ENCODE measurements at regions not wholly inside any gene's neighbourhood (a gene's known extent, or its start where the extent isn't known, plus 50 kb on each side); places are given as distances from the start of the nearest gene placed in this dataset.
"Not testable (repeated sequence)": the region's sequence is repeated elsewhere in the genome, so short reads cannot be mapped to it uniquely, and the experiment has no call there.

DNA sequence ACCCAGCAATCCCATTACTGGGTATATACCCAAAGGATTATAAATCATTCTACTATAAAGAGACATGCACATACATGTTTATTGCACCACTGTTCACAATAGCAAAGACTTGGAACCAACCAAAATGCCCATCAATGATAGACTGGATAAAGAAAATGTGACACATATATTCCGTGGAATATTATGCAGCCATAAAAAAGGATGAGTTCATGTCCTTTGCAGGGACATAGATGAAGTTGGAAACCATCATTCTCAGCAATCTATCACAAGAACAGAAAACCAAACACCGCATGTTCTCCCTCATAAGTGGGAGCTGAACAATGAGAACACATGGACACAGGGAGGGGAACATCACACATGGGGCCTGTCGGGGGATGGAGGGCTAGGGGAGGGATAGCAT lies 113.2 kb upstream of the PRSS1 start:
- not testable (repeated sequence) for DNase-seq

DNA sequence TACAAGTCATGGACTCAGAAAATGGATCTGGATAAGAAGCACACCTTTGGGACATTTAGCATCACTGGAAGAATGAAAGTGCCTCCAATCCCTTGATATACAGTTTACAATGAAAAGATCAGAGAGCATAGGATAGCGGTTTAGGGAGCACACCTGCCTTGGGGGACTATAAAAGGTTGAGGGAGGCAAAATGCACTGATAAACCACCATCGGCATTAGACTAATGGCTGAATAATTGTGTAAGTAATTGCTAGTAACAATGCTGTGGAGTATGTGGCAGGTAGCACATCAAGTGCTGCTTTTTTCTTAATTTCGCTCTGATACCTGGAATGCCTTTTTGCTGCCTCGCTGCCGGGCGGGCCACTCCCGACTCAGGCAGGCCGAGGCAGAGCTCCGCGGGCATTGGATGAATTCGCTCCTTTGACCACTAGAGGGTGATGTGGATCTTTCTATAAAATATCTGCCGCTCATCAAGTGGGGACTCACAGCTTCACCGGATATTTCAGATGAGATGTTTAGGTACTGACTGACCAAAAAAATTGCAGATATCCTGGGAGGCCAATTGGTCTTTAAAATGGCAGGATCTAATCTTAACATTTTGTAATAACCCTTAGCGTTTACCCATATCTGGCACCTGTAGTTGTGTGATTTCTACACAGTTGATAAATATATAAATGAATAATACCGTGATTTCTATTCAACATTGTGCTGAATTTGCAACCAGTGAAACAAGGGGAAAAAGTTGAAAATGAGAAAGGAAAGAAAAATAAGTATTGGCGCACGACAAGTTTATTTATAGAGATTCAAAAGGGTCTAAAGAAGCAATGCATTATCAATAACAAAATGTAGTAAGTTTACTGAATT lies 116.8 kb upstream of the PRSS1 start:
- DNase-seq = peak; percentile 19

DNA sequence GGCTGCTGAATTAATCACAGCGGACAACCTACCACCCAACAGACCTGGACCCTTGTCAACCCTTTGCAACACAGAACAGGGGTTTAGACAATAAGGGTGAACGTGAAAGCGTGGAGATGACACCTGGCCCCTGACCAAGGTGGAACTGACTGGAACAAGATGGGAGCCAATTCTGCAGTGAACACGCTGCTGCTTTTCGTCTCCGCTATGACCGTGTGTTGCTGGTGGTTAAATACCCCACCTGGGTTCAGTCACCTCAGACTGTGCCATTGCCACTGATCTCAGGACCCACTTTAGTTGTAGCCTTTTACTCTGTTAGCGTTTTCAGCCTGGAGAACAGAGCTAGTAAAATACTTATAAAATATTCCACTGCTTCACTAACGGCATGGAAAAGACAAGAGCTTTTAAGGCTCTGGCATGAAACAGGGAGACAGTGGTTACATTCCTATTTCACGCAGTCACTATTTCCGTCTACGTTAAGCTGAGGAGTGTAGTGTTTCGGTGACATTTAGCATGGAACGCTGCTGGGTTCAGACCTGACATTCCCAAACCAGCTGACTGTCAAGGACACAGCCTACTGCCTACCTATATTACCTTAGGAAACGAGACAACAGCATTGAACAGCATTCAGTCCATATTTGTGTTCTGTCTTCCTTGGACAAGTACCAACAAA lies 119.5 kb upstream of the PRSS1 start:
- DNase-seq = no peak

DNA sequence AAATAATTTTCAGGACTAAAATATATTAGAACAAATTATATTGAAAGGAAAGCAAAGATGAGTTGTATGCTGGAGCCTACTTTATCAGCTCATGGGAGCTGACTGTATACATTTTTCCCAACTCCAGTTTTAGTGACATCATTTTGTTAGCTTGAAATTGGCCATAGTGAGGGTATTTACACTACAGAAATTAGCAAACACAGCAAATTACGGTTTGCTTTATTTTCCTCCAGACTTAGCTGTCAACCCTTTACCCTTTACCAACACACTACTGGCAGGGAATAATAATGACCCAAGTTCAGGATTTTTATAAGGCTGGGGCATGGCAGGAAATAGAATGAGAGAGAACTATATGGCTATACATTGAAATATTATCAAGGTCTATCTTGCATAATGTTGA lies 120.3 kb upstream of the PRSS1 start:
- no peak for DNase-seq

DNA sequence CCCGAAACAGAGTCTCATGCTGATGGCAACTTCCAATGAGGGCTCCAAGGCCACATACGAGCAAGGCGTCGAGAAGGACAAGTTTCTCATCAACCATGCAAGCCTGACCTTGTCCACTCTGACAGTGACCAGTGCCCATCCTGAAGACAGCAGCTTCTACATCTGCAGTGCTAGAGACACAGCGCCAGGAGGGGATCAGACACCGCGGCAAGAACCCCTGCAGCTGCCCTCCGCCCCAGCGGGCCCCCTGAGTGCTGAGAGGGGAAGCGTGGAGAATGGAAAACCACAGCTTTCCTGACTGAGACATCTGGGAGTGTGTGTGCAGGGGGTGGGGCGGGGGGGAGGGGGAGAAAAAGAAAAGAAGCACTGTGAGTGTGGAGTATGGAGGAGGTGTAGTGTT lies 122.0 kb upstream of the PRSS1 start:
- not testable (repeated sequence) for DNase-seq

DNA sequence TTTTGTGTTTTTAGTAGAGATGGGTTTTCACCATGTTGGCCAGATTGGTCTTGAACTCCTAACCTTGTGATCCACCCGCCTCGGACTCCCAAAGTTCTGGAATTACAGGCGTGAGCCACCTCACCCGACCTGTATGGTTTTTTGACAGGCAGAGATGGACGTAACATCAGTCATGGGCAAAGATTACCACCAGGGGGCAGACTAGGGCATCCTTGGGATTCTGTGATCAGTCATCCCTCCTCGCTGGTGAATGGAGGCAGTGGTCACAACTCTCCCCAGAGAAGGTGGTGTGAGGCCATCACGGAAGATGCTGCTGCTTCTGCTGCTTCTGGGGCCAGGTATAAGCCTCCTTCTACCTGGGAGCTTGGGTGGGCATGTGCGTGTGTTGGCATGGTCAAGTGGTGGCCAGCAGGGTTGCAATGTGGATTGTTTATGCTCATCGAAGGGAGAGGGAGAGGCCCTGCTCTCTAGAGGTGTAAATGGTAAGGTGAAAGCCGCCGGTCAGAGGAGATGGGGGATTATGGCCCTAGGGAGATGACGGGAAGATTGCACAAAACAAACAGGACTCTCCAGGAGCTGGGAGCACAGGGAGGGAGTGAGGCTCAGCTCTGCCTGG lies 122.7 kb upstream of the PRSS1 start:
- no peak for DNase-seq

DNA sequence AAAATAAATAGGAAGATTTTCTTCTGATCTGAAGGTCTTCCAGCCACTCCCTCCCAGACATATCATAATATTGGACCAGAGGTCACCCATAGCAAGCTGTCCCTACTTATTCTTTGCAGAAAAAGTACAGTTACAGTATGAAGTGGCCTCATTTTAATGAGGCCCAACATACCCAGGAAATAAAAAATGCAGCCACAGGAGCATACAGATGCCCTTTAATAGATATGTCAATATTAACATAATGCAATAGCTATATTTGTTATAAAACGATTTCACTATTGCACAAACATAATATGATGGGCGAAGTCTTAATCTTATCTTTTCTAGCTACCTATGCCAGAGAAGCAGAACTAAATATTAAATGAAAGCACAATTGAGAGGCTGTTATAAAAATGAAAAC lies 124.1 kb upstream of the PRSS1 start:
- not testable (repeated sequence) for DNase-seq

DNA sequence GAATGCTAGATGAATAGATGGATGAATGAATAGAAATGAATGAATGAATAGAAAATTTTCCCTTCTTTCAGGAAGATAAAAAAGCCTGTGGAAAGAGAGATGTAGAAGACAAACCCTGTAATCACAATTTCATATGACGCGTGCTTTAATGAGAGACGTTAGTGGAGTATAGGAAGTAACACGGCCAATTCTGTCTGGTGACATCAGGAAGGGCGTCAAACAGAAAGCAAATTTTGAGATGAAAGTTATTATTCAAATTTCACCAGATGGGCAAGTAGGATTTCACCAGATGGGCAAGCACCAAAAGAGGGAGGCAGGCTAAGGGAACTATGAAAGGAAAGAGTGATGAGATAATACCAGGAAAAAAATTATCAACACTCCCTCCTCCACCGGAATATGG lies 128.9 kb upstream of the PRSS1 start:
- no peak for DNase-seq

DNA sequence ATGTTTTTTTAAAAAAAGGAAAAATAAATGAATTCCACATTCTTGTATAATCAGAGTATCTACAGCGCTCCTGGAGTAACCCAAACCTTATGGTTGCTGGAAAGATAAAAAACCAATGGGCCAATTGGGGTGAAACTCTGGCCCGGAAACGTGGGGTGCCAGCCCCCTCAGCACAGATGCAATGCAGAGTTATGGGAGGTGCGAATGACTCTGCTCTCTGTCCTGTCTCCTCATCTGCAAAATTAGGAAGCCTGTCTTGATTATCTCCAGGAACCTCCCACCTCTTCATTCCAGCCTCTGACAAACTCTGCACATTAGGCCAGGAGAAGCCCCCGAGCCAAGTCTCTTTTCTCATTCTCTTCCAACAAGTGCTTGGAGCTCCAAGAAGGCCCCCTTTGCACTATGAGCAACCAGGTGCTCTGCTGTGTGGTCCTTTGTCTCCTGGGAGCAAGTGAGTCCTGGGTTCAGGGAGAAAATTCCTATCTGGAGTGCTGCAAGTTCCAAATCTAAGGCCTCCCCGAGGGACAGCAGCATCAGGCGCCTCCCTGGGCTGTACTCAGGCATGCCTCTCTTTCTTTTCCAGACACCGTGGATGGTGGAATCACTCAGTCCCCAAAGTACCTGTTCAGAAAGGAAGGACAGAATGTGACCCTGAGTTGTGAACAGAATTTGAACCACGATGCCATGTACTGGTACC lies 130.5 kb upstream of the PRSS1 start:
- no peak for DNase-seq

DNA sequence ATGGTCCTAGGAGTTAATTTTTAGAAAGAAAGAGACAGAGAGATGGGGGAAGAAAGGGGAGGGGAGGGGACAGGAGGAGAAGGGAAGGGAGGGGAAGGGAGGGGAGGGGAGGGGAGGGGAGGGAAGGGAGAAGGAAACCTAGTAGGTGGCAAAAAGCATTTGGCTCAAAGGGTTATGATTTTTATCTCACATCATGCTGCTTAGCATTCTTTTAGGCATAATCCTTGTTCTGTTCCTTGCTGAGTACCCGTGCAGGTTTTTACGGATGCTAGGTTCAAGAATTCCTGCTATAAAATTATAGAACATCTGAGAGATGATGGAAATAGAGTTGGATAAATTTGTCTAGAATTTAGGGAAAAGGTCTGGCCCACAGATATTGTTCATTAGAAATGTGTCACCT lies 132.4 kb upstream of the PRSS1 start:
- DNase-seq = no peak

DNA sequence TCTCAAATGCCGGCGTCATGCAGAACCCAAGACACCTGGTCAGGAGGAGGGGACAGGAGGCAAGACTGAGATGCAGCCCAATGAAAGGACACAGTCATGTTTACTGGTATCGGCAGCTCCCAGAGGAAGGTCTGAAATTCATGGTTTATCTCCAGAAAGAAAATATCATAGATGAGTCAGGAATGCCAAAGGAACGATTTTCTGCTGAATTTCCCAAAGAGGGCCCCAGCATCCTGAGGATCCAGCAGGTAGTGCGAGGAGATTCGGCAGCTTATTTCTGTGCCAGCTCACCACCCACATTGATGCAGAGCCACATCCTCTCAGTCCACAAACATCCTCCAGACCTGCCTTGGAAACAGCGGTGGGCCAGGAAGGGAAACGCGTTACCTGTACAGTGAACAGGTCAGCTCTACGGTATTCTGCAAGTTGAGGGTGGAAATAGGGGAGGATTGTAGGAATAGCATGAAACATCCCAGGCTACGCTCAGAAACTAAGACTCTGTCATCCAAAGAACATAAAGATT lies 133.1 kb upstream of the PRSS1 start:
- no peak for DNase-seq

DNA sequence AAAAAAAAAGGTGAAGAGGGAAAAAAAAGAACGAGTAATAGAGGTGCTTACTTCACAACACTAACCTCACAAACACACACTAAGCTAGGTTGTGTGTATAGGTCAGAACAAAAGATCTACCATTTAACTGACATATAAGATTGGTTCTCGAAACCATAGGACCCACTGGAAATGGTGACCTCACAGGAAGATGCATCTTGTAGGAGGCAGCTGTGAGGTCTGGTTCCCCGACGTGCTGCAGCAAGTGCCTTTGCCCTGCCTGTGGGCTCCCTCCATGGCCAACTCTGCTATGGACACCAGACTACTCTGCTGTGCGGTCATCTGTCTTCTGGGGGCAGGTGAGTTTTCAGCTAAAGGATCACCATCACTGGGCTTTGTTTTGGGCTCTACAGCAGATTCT lies 133.8 kb upstream of the PRSS1 start:
- DNase-seq = no peak

DNA sequence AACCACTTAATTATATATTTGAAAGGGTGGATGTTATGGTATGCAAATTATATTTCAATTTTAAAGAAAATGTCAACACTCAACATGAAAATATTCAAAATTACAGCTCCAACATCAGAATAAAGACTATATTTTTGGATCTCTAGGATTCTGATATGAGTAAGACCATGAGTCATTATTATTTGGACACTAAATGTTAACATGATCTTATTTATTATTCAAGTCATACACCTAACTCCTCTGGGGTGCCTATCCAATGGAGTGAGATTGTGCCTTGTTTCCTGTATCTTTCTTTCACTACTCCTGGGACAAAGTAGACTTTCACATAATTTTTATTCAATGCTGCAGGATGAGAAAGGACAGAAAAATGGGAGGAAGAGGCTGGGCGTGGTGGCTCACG lies 135.2 kb upstream of the PRSS1 start:
- no peak for DNase-seq

DNA sequence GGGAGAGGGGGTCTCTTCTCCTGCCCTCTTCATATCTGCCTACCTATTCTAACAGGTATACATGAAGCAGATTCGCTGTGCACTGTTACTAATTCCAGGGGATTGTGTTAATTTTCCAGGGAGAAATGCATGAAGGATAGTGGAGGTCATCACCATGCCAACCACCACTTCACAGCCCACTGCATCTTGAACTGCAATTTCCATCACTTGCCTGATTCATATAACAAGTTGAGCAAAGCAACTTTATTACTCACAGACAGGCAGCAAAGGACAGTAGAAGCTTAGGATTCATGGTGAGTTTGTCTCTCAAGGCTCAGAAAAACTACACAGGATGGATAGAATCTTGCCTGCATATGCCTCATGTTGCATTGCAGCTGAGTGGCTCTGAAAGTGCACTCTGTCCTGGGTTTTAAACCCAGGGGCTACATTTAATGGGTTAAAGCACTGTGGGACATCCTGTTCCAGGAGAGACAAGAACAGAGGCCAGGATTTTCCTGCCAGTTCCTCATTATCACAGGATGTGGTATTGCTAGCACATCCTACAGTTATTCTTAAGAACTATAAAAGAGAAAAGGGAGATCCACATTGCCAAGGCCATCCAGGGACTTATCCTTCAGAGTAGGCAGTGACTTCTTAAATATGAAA lies 136.9 kb upstream of the PRSS1 start:
- DNase-seq = no peak

DNA sequence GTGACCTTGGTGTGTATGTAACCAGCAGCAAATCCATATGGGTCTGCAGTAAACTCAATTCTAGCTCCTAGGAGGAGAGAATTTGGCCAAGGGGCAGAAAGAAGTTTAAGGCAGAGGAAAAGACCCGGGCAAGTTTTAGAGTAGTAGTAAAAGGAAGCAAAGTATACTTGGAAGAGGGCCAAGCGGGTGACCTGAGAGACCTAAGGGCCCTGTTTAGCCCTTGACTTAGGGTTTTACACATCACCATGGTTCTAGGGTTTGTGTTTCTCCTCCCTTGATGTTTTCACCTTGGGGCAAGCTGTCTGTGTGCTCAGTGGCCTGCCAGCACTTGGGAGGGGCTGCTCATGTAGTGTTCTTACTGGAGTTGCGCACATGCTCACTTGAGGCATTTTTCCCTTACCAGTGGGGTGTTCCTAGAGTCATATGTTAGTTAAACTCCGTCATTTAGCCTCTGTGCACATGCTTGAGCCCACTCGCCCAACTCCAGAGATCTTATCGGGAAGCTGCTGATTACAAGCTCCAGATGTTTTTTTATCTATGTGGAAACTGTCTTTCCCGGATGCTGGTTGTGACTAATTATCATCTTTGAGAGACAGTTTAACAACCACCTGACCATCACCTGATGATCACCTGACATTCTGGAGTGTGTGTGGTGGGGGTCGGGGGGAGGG lies 137.6 kb upstream of the PRSS1 start:
- DNase-seq = no peak

DNA sequence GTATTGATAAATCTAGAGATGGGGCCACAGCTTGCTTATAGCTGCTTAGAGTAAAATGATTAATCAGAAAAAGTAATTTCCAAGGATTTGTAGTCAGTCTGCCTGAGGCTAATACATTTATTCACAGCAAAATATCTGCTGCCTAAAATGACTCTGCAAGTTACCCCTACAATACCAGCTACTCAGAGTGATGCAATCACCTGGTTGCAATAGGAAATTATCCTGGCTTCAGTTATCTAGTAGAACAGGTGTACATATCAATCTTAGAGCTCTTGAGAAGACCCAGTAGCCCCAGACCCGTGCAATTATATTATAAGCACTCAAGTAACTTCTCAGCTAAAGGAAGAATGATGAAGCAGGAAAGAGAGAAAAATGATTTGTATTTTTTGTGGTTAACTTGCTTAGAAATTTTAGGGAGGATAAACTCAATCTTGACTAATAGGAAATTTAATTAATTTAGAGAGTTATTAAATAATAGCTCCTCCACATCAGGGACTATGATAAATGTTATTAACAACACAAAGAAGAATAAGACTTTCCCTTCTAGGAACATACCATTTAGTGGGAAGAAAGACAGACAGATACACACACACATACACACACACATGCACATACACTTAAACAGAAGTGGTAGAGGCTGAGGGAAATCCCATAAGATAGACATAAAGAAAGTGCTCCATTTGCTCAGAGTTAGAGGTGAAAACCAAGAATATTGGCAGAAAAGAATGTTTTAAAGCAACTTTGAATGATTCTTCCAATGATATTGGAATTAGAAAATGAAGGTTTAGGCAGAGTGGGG lies 140.4 kb upstream of the PRSS1 start:
- no peak for DNase-seq

DNA sequence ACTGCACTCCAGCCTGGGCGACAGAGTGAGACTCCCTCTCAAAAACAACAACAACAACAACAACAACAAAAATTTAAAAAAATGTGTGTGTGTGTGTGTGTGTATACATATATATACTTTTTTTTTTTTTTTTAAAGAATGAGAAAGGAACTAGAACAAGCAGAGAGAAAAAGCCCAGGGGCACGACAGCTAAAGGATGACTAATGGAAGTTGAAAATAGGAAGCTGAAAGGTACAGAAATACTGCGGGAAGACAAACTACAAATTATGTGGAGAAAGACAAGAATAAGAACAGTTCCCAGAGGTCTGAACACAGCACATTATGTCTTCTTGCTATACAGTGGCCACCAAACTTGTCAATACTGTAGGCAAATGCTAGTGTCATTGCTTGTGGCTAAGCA lies 141.9 kb upstream of the PRSS1 start:
- DNase-seq = no peak

DNA sequence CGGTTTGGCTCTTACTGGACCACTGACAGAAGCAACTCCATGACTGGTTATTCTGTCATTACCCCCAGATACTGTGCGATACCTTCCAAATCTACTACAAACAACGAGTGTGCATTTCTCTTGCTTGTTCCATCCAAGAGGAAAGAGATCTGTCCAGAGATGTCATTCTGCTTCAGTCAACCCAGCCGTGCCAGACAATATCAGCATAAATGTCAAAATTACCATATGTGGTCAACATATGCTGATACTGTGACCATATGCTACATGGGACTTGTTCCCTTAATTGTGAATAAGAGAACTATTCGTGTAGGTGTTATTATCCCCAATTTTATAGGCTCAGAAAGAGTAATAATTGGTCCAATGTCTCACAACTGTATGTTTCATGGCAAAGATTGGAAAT lies 143.2 kb upstream of the PRSS1 start:
- DNase-seq = no peak

DNA sequence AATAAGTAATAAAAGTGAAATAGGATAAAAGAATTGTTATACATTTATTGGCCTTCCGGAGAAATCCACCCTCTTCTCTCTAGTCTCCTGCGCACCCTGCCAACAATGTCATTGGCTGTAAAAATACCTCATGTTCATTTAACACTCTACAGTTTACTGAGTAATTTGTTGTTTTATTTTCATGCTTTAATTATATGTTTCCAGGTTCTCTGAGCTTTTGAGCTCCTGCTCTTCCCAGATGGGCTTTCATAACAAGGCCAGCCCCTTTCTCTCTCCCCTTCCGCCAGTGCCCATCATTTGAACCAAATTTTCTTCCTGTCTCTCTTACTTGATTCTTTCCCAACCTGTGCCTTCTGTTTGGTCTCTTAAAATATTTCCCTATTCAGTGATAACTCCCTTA lies 144.6 kb upstream of the PRSS1 start:
- DNase-seq = no peak

DNA sequence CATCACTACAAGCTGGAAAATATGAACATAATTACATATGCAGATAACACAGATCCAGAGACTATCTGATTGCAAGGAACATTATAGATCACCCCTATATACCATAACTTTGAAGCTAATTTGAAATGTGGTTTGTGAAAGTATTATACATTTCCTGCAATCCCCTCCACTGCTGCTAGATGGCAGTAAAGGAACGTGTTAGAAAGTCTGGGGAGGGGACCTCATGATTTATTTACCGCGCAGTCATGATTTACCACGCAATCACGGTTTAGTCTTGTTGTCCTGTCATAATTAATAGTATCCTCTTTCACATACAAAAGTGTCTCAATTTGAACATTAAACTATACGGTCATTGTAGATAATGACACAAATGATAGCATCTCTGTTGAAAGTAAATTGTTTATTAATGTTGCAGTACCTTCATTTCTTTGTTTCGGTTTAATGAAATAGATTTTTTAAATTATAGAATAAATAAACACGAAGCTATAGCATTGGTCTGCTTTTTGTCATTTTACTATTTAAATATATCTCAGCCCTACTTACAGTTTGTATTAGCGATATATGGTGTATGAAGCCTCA lies 145.3 kb upstream of the PRSS1 start:
- no peak for DNase-seq

DNA sequence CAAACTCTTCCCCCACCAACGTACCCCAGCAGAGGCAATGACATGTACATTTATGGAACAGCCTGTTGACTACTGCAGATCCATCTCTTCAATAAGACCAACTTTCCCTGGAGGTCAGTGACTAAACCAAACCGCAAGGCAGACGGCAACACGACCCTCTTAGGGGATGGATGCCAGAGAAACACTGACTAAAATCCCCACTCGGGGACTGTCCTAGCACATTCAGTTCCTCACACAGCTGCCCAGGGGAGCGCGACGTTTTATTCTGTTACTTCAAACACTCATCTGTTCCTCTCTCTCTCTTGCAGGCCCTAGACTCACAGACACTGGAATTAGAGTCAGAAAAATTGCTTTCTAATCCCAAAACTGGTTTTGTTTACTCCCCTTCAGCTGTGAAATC lies 146.5 kb upstream of the PRSS1 start:
- DNase-seq = no peak

All from T1000 (cell line).